NCI-H1694 treated with DMSO at 0.1 percent for 48 hours (cell line): ENCODE measurements at regions not wholly inside any gene's neighbourhood (a gene's known extent, or its start where the extent isn't known, plus 50 kb on each side); places are given as distances from the start of the nearest gene placed in this dataset.
"Not testable (repeated sequence)": the region's sequence is repeated elsewhere in the genome, so short reads cannot be mapped to it uniquely, and the experiment has no call there.

ENCODE experiments used
- DNase-seq: peaks from one replicate; lab custom pipeline; 2025; lab: John Stamatoyannopoulos, UW

- no peak for DNase-seq
Measured at GRCh38 chrX:127457161-127457560, 595.0 kb downstream of the ACTRT1 start.

DNA sequence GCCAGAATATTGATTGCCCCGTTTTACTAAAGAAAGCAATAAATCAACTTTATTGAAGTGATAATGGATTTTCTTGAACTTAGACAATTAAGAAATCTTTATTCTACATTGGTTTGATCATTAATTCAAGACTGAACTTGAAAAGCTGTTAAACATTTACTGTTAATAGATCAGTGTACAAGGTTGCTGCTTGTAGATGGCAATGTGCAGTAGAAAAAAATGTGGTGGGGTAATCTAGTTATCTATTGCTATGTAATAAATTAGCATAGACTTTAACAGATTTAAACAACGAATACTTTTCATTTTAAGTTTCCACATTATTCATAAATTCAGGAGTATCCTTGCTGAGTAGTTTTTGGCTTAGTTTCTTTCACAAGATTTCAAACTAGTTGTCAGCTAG lies 612.5 kb downstream of the ACTRT1 start:
- no peak for DNase-seq

- no peak for DNase-seq
Measured at GRCh38 chrX:127405946-127406345, 586.4 kb downstream of the PRR32 start.

DNA sequence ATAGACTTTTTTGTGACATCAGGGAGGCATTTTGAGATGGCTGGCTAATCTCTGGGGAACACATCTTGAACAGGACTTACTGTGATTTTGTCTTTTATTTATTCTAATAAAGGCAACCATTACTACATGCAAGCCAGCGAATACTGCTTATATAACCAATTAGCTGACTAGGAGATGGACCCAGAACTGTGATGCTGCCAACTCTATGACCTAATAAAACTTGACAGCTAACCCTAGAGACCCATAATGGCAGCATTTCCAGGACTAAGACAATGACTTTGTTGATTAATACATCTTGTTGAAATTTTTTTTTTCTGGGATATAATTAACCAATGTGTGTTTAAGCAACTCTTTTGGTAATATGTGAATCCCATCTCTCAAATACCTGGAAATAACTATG lies 584.6 kb downstream of the PRR32 start:
- DNase-seq, result no peak

DNA sequence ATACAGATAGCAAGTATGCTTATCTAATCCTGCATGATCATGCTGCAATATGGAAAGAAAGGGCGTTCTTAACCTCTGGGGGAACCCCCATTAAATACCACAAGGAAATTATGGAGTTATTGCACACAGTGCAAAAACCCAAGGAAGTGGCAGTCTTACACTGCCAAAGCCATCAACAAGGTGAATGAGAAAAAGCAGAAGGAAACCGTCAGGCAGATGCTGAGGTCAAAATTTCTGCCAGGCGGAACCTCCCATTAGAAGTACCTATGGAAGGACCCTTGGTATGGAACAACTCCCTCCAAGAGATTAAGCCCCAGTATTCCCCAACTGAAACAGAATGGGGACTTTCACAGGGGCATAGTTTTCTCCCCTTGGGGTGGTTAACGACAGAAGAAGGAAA lies 580.7 kb downstream of the PRR32 start:
- not testable (repeated sequence) for DNase-seq

DNA sequence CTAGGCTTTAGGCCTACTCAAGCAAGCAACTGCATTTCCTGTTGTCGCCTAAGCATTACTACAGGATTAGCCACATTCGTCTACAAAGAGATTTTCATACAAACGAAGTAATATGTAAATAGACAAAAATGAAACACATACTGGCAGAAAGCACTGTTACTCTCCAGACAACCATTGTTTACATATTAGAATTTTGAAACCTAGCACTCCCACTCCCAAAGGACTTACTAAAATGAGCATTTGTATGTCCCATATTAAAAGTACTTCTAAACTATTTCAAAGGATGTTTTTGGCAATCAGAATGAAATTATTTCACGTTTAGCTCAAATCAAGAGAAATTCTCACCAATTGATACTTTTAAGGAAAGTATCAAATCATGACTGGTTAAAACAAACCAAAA lies 570.8 kb downstream of the PRR32 start:
- no peak for DNase-seq

DNA sequence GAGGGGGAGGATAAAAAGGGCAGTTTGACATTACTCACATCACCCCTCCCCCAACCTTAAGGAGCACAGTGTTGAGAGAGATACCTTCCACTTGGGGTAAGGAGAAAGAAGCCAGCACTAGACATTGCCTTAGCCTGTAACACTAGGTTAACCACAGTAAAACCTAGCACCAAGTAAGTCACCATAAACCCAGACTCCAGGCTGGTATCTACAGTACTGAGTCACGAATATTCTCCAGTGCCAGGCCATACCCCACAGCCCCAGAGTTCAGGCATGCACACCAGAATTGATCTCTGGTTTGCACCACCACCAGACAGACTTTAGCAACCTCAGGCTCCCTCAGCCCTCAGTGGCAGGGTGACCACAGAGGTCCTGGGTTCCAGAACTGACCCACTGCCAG lies 570.4 kb downstream of the PRR32 start:
- DNase-seq, result no peak
